Mesenchymal stem cell (in vitro differentiated cells and primary cell): ENCODE measurements at regions not wholly inside any gene's neighbourhood (a gene's known extent, or its start where the extent isn't known, plus 50 kb on each side); places are given as distances from the start of the nearest gene placed in this dataset.
A peak's percentile ranks its signal among the peaks of the same experiment; 100 is the strongest.

Experiments
- DNase-seq: peaks from one replicate; pipeline ENCODE4 v3.0.0-alpha.2; 2013
- H2AFZ ChIP-seq: one replicate; pipeline ENCODE4 v1.6.1; 2013; ENCODE audit warnings: low read depth, mild to moderate bottlenecking, control low read depth, inconsistent platforms, low read length, moderate library complexity
- H2AK5ac ChIP-seq: 2 replicates; pipeline ENCODE4 v1.6.1; 2013; ENCODE audit warnings: low read length, moderate library complexity, mild to moderate bottlenecking, inconsistent platforms; ENCODE audit not compliant: severe bottlenecking
- H2BK120ac ChIP-seq: one replicate; pipeline ENCODE4 v1.6.1; 2013; ENCODE audit warnings: low read depth, mild to moderate bottlenecking, inconsistent platforms, low read length, moderate library complexity
- H2BK12ac ChIP-seq, 2 experiments: one replicate each; pipeline ENCODE4 v1.6.1; 2013; ENCODE audit warnings: inconsistent platforms in 2 of 2, low read length in 2 of 2, mild to moderate bottlenecking in 2 of 2, moderate library complexity in 2 of 2, control low read depth in 1 of 2
- H2BK15ac ChIP-seq: one replicate; pipeline ENCODE4 v1.6.1; 2013; ENCODE audit warnings: mild to moderate bottlenecking, low read depth, inconsistent platforms; ENCODE audit not compliant: poor library complexity, severe bottlenecking
- H2BK5ac ChIP-seq: 2 replicates; pipeline ENCODE4 v1.6.1; 2013; ENCODE audit warnings: low read depth, mild to moderate bottlenecking, low read length, control low read depth, inconsistent platforms; ENCODE audit not compliant: poor library complexity, severe bottlenecking
- H3K14ac ChIP-seq, 2 experiments: one replicate each; pipeline ENCODE4 v1.6.1; 2013; ENCODE audit warnings: inconsistent platforms in 2 of 2, low read length in 2 of 2, control low read depth in 1 of 2, mild to moderate bottlenecking in 1 of 2, moderate library complexity in 1 of 2
- H3K18ac ChIP-seq, 2 experiments: one replicate each; pipeline ENCODE4 v1.6.1; 2013; ENCODE audit warnings: inconsistent platforms in 2 of 2, low read length in 2 of 2, control low read depth in 1 of 2, low read depth in 1 of 2, mild to moderate bottlenecking in 1 of 2
- H3K23ac ChIP-seq, 2 experiments: one replicate each; pipeline ENCODE4 v1.6.1; 2013; ENCODE audit warnings: inconsistent platforms in 2 of 2, low read length in 2 of 2, mild to moderate bottlenecking in 2 of 2, moderate library complexity in 2 of 2, control low read depth in 1 of 2
- H3K27ac ChIP-seq: 2 replicates; pipeline ENCODE4 v1.5.1; 2013; ENCODE audit warnings: mild to moderate bottlenecking, moderate library complexity, low read length, control low read depth, inconsistent platforms; ENCODE audit not compliant: poor library complexity, severe bottlenecking
- H3K27me3 ChIP-seq, 2 experiments: 2 replicates each; pipeline versions ENCODE4 v1.6.1 to v1.7.0; 2013; ENCODE audit warnings: low read length in 2 of 2, mild to moderate bottlenecking in 2 of 2, moderate library complexity in 2 of 2, control low read depth in 1 of 2, inconsistent platforms in 1 of 2; ENCODE audit not compliant: control insufficient read depth in 1 of 2, insufficient read depth in 1 of 2
- H3K36me3 ChIP-seq, 2 experiments: 2 replicates each; pipeline versions ENCODE4 v1.6.1 to v1.7.0; 2013; ENCODE audit warnings: low read length in 2 of 2, control low read depth in 1 of 2, inconsistent platforms in 1 of 2, low read depth in 1 of 2, mild to moderate bottlenecking in 1 of 2; ENCODE audit not compliant: insufficient read depth in 2 of 2, control insufficient read depth in 1 of 2
- H3K4ac ChIP-seq, 2 experiments: one replicate each; pipeline ENCODE4 v1.6.1; 2013; ENCODE audit warnings: inconsistent platforms in 2 of 2, low read length in 2 of 2, mild to moderate bottlenecking in 2 of 2, moderate library complexity in 2 of 2, control low read depth in 1 of 2, low read depth in 1 of 2
- H3K4me1 ChIP-seq: 2 replicates; pipeline ENCODE4 v1.6.1; 2013; ENCODE audit warnings: low read depth, low read length, control low read depth; ENCODE audit not compliant: control insufficient read depth, insufficient read depth
- H3K4me2 ChIP-seq: 2 replicates; pipeline ENCODE4 v1.6.1; 2013; ENCODE audit warnings: low read length, mild to moderate bottlenecking, inconsistent platforms; ENCODE audit not compliant: poor library complexity, severe bottlenecking
- H3K4me3 ChIP-seq, 2 experiments: 2 replicates each; pipeline versions ENCODE4 v1.5.1 to v1.7.0; 2013; ENCODE audit warnings: low read length in 2 of 2, mild to moderate bottlenecking in 2 of 2, control low read depth in 1 of 2, low read depth in 1 of 2; ENCODE audit not compliant: insufficient read depth in 1 of 2
- H3K79me1 ChIP-seq: replicated peaks from 2 replicates; pipeline ENCODE4 v1.6.1; 2013; ENCODE audit warnings: mild to moderate bottlenecking, control low read depth, low read length, inconsistent platforms; ENCODE audit not compliant: poor library complexity, severe bottlenecking
- H3K9ac ChIP-seq: 2 replicates; pipeline ENCODE4 v1.7.0; 2013; ENCODE audit warnings: mild to moderate bottlenecking, low read length, moderate library complexity
- H3K9me3 ChIP-seq: 2 replicates; pipeline ENCODE4 v1.7.0; 2013; ENCODE audit warnings: mild to moderate bottlenecking, low read length; ENCODE audit not compliant: control insufficient read depth
- H4K8ac ChIP-seq: one replicate; pipeline ENCODE4 v1.6.1; 2013; ENCODE audit warnings: inconsistent platforms, mild to moderate bottlenecking, low read length, moderate library complexity
- H4K91ac ChIP-seq: one replicate; pipeline ENCODE4 v1.6.1; 2013; ENCODE audit warnings: mild to moderate bottlenecking, low read length, inconsistent platforms
- WGBS: methylation state at CpG from one replicate; pipeline ENCODE4 v1.1.7; 2013; ENCODE audit warnings: mixed read lengths; 5-methylcytosine and 5-hydroxymethylcytosine counted together

GRCh38 chr2:78701546-78701945 is 324.0 kb upstream of the REG3G start:
- 94% methylated on average over 16 of the region's 21 CpGs for WGBS

GRCh38 chr2:78707776-78708386 is 317.6 kb upstream of the REG3G start:
- Histone ChIP-seq H2BK5ac (no peak overlapping the region), H4K91ac (no peak overlapping the region), H3K4me2 (no peak overlapping the region), H3K18ac (peak overlapping the region in 1 of 2 experiments; percentile 43), H2AK5ac (no peak overlapping the region), H2BK15ac (no peak overlapping the region), H3K23ac (no peak overlapping the region), H2BK120ac (no peak overlapping the region), H2BK12ac (no peak overlapping the region), H3K4me1 (no peaks in the 10 kb centered on the region), H3K9ac (no peak overlapping the region), H3K27me3 (no peaks in the 10 kb centered on the region), H3K4me3 (no peak overlapping the region), H3K4ac (no peak overlapping the region), H3K27ac (no peak overlapping the region), H3K36me3 (no peaks in the 10 kb centered on the region), H3K14ac (no peak overlapping the region), H3K9me3 (no peaks in the 10 kb centered on the region), H2AFZ (no peak overlapping the region), H3K79me1 (no peaks in the 10 kb centered on the region), H4K8ac (no peak overlapping the region)
- DNase-seq, result peak; percentile 13

More at GRCh38 chr2:78701546-78701945, 324.0 kb upstream of the REG3G start:
- DNase-seq, result no peak
- Histone ChIP-seq H3K18ac (no peak overlapping the region), H2AK5ac (no peak overlapping the region), H3K4ac (no peak overlapping the region), H3K4me2 (no peak overlapping the region), H3K27me3 (no peaks in the 10 kb centered on the region), H3K23ac (no peak overlapping the region), H3K79me1 (no peaks in the 10 kb centered on the region), H3K4me1 (no peaks in the 10 kb centered on the region), H2BK5ac (no peak overlapping the region), H3K9me3 (peaks cover 4% of the 10 kb centered on the region), H2BK15ac (no peak overlapping the region), H3K27ac (no peak overlapping the region), H2BK120ac (no peak overlapping the region), H3K14ac (no peak overlapping the region), H2BK12ac (no peak overlapping the region), H3K4me3 (no peak overlapping the region), H2AFZ (no peak overlapping the region), H3K36me3 (no peaks in the 10 kb centered on the region), H3K9ac (no peak overlapping the region), H4K91ac (no peak overlapping the region), H4K8ac (no peak overlapping the region)

- H2BK15ac ChIP-seq, result no peak overlapping the region
- no peak overlapping the region for H3K18ac ChIP-seq
- no peak overlapping the region for H3K9ac ChIP-seq
- no peaks in the 10 kb centered on the region for H3K36me3 ChIP-seq
- H2AK5ac ChIP-seq, result no peak overlapping the region
- H3K9me3 ChIP-seq, result no peaks in the 10 kb centered on the region
- no peak overlapping the region for H3K23ac ChIP-seq
- H2BK12ac ChIP-seq, result no peak overlapping the region
- WGBS, result no CpG with 5 or more reads among the region's 1 CpG
- H3K27me3 ChIP-seq, result no peaks in the 10 kb centered on the region
- H3K4me2 ChIP-seq, result no peak overlapping the region
- no peak overlapping the region for H4K8ac ChIP-seq
- H2BK120ac ChIP-seq, result no peak overlapping the region
- no peak overlapping the region for H2BK5ac ChIP-seq
- no peak overlapping the region for H4K91ac ChIP-seq
- no peak for DNase-seq
- H2AFZ ChIP-seq, result no peak overlapping the region
- no peak overlapping the region for H3K14ac ChIP-seq
- H3K79me1 ChIP-seq, result no peaks in the 10 kb centered on the region
- no peak overlapping the region for H3K4me3 ChIP-seq
- no peak overlapping the region for H3K27ac ChIP-seq
- H3K4ac ChIP-seq, result no peak overlapping the region
- H3K4me1 ChIP-seq, result no peaks in the 10 kb centered on the region
These were observed 314.7 kb upstream of the REG3G start for GRCh38 chr2:78710632-78711375.

- no peak overlapping the region for H4K8ac ChIP-seq
- no CpG with 5 or more reads among the region's 3 CpGs for WGBS
- no peaks in the 10 kb centered on the region for H3K27me3 ChIP-seq
- no peaks in the 10 kb centered on the region for H3K9me3 ChIP-seq
- no peak overlapping the region for H2BK15ac ChIP-seq
- DNase-seq, result no peak
- H3K4me2 ChIP-seq, result no peak overlapping the region
- no peak overlapping the region for H3K18ac ChIP-seq
- H3K4me1 ChIP-seq, result no peaks in the 10 kb centered on the region
- H2BK120ac ChIP-seq, result no peak overlapping the region
- no peak overlapping the region for H3K23ac ChIP-seq
- no peaks in the 10 kb centered on the region for H3K36me3 ChIP-seq
- no peak overlapping the region for H4K91ac ChIP-seq
- H2BK5ac ChIP-seq, result no peak overlapping the region
- H3K14ac ChIP-seq, result no peak overlapping the region
- no peaks in the 10 kb centered on the region for H3K79me1 ChIP-seq
- no peak overlapping the region for H3K27ac ChIP-seq
- H2BK12ac ChIP-seq, result no peak overlapping the region
- H2AFZ ChIP-seq, result no peak overlapping the region
- H2AK5ac ChIP-seq, result no peak overlapping the region
- H3K9ac ChIP-seq, result no peak overlapping the region
- H3K4ac ChIP-seq, result no peak overlapping the region
- H3K4me3 ChIP-seq, result no peak overlapping the region
These were observed 310.2 kb upstream of the REG3G start for GRCh38 chr2:78715293-78715692.
